Neutrophil (primary cell): ENCODE measurements at regions not wholly inside any gene's neighbourhood (a gene's known extent, or its start where the extent isn't known, plus 50 kb on each side); places are given as distances from the start of the nearest gene placed in this dataset.

Source experiments
- H3K27ac ChIP-seq: fragments of 200-600 bp; sonication (generic); 2 replicates; pipeline ENCODE4 v1.5.1; 2016; ENCODE audit warnings: mild to moderate bottlenecking, moderate library complexity
- H3K27me3 ChIP-seq: fragments of 200-600 bp; sonication (generic); 2 replicates; pipeline ENCODE4 v1.6.0; 2016; ENCODE audit warnings: mild to moderate bottlenecking
- H3K36me3 ChIP-seq: fragments of 200-600 bp; sonication (generic); 2 replicates; pipeline ENCODE4 v1.5.1; 2017
- H3K4me1 ChIP-seq, 2 experiments: fragments of 200-600 bp in 1 of 2; sonication (generic) in 1 of 2; 1 replicate in 1 of 2; 2 replicates in 1 of 2; pipeline versions ENCODE4 v1.5.1 to v1.6.1; 2013 to 2016; ENCODE audit warnings: low read depth in 1 of 2, low read length in 1 of 2, mild to moderate bottlenecking in 1 of 2, moderate library complexity in 1 of 2; ENCODE audit not compliant: control insufficient read depth in 1 of 2, insufficient read depth in 1 of 2
- H3K4me3 ChIP-seq, 2 experiments: fragments of 200-600 bp in 1 of 2; sonication (generic) in 1 of 2; 1 replicate in 1 of 2; 2 replicates in 1 of 2; pipeline ENCODE4 v1.5.1; 2013 to 2016; ENCODE audit warnings: low read depth in 1 of 2, low read length in 1 of 2, mild to moderate bottlenecking in 1 of 2, moderate library complexity in 1 of 2
- H3K9me3 ChIP-seq: fragments of 200-600 bp; sonication (generic); 2 replicates; pipeline ENCODE4 v1.5.1; 2016
- TF ChIP-seq, protein P1 (sequence below): fragments of 200-600 bp; sonication (generic); IDR thresholded peaks from 2 replicates; pipeline ENCODE4 v1.5.1; 2016; ENCODE audit warnings: antibody characterized with exemption

DNA sequence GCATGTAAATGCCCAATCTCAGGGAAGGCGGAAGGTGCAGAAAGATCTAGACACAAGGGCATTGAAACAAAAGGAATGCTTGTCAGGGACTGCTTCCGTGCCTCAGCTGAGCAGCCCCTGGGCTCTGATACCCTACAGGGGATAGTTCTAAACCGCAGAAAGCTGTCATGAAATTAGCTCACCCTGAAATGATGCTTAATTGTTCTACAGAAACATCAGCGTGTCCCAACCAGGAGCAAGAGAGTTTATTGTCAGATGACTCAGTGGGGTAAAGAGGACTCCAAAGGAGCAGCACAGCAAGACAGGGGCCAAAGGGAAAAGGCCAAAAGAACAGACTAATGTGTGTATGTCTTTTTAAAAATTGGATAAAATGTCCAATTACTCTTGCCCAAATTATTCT is 258.4 kb upstream of the JARID2 start:
- TF ChIP-seq, protein P1, sequence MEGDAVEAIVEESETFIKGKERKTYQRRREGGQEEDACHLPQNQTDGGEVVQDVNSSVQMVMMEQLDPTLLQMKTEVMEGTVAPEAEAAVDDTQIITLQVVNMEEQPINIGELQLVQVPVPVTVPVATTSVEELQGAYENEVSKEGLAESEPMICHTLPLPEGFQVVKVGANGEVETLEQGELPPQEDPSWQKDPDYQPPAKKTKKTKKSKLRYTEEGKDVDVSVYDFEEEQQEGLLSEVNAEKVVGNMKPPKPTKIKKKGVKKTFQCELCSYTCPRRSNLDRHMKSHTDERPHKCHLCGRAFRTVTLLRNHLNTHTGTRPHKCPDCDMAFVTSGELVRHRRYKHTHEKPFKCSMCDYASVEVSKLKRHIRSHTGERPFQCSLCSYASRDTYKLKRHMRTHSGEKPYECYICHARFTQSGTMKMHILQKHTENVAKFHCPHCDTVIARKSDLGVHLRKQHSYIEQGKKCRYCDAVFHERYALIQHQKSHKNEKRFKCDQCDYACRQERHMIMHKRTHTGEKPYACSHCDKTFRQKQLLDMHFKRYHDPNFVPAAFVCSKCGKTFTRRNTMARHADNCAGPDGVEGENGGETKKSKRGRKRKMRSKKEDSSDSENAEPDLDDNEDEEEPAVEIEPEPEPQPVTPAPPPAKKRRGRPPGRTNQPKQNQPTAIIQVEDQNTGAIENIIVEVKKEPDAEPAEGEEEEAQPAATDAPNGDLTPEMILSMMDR: no peak
- H3K4me3 ChIP-seq: no peak overlapping the region
- no peak overlapping the region for H3K27ac ChIP-seq
- no peaks in the 10 kb centered on the region for H3K27me3 ChIP-seq
- H3K36me3 ChIP-seq: no peaks in the 10 kb centered on the region
- no peaks in the 10 kb centered on the region for H3K9me3 ChIP-seq
- no peaks in the 10 kb centered on the region for H3K4me1 ChIP-seq

DNA sequence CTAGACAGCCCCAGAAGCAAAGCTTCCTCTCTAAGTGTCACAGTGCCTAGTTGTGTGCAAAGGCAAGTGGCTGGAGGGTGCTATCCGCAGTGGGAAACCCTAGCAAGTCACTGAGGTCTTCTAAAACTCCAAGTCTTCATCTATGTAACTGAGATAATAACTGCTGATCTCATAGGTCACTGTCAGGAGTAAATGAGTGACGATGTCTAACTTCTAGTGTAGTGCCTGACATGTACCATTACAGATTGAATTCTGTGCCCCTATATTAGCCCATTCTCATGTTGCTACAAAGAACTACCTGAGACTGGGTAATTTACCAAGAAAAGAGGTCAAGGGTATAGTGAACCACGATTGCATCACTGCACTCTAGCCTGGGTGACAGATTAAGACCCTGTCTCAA is 253.5 kb upstream of the JARID2 start:
- Histone ChIP-seq H3K27ac (no peak overlapping the region), H3K36me3 (no peaks in the 10 kb centered on the region), H3K4me3 (no peak overlapping the region), H3K27me3 (no peaks in the 10 kb centered on the region), H3K9me3 (no peaks in the 10 kb centered on the region), H3K4me1 (no peaks in the 10 kb centered on the region)
- TF ChIP-seq, protein P1: no peak

DNA sequence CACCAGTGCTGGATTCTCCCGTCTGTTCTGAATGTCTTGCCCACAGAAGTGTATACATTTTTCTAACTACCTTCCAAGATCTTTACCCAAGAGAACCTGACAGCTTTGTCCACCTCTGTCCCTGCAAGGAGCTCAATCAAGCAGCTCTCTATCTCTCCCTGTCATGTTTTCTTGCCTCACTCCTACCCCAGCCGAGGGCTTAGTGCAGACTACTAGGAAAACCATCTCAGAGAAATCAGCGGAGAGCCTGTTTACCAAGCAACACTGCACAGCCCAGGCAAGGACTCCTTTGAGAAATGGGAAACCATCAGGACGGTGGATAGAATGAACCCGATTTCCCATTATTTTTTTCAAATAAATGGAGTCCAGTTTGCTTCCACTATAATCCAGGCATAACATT is 250.7 kb upstream of the JARID2 start:
- Histone ChIP-seq H3K4me1 (no peaks in the 10 kb centered on the region), H3K36me3 (no peaks in the 10 kb centered on the region), H3K27ac (no peak overlapping the region), H3K9me3 (no peaks in the 10 kb centered on the region), H3K4me3 (no peak overlapping the region), H3K27me3 (no peaks in the 10 kb centered on the region)
- TF ChIP-seq, protein P1: no peak

DNA sequence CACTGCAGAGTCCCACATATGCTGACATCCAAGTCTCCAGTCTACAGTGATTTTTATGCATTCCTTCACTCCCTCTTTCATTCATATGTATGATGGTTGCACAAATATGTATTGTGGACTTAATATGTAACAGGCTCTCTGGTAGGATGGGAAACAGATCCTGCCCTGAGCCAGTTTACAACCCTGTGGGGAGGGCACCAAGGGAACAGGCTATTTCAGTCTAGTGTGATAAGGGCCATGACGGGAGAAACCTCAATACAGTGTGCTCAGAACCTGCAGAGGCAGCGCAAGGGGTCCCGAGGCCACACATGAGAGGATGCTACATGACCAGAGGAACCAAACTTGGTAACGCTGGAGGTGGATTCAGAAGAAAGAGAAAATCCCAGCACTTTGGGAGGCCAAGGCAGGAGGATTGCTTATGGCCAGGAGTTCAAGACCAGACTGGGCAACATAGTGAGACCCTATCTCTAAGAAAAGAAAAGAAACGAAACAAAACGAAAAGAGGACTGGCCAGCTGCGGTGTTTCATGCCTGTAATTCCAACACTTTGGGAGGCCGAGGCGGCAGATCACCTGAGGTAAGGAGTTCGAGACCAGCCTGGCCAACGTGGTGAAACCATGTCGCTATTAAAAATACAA is 249.8 kb upstream of the JARID2 start:
- no peaks in the 10 kb centered on the region for H3K9me3 ChIP-seq
- no peak overlapping the region for H3K4me3 ChIP-seq
- no peaks in the 10 kb centered on the region for H3K27me3 ChIP-seq
- no peak overlapping the region for H3K27ac ChIP-seq
- no peaks in the 10 kb centered on the region for H3K4me1 ChIP-seq
- H3K36me3 ChIP-seq: no peaks in the 10 kb centered on the region
- TF ChIP-seq, protein P1: no peak

DNA sequence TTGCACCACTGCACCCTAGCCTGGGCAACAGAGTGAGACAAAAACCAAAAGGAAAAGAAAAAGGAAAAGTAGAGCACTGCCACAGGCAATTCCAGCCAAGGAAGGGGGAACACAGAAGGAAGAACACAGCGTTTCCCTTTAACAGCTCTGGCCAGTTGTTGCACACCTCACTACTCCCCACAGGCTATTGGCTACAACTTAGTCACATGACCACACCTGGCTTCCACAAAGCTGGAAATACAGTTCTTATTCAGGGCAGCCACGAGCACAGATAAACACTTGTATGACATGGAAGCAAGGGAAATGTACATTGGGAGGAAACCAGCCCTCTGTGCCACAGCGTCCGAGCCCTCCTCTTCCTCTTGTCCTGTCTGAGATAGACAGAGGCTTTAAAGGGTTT is 249.0 kb upstream of the JARID2 start:
- Histone ChIP-seq H3K27me3 (no peaks in the 10 kb centered on the region), H3K9me3 (no peaks in the 10 kb centered on the region), H3K27ac (no peak overlapping the region), H3K4me1 (no peaks in the 10 kb centered on the region), H3K36me3 (no peaks in the 10 kb centered on the region), H3K4me3 (no peak overlapping the region)
- TF ChIP-seq, protein P1: no peak

DNA sequence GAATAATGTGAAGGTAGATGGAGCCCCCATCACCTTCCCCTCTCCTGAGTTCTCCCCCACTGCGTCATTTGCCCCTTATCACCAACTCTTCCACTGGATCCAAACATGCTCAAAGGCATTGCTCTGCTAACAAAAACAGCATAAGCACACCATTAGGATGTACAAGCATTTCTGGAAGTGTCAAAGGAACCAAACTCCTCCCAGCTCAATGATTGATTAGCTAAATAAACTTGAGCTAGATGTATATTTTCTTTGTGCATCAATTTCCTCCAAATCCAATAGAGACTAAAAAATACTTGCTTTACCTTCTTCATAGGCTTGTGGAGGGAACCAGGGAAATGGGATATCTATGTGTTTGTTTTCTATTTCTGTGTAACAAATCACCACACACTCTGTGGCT is 248.4 kb upstream of the JARID2 start:
- no peaks in the 10 kb centered on the region for H3K36me3 ChIP-seq
- no peaks in the 10 kb centered on the region for H3K27me3 ChIP-seq
- TF ChIP-seq, protein P1: no peak
- no peaks in the 10 kb centered on the region for H3K9me3 ChIP-seq
- H3K4me3 ChIP-seq: no peak overlapping the region
- H3K4me1 ChIP-seq: no peaks in the 10 kb centered on the region
- no peak overlapping the region for H3K27ac ChIP-seq
